Activated CD8-positive, alpha-beta T cell treated with anti-CD3 and anti-CD28 coated beads for 36 hours (primary cell): ENCODE measurements at regions not wholly inside any gene's neighbourhood (a gene's known extent, or its start where the extent isn't known, plus 50 kb on each side); places are given as distances from the start of the nearest gene placed in this dataset.

Experiments
- ATAC-seq: fragments of 200-7000 bp; cut with Tn5 transposase; one replicate; pipeline ENCODE4 v1.10.0; 2021; ENCODE audit warnings: mild to moderate bottlenecking, moderate library complexity
- CTCF ChIA-PET: fragments of 350-600 bp; sonication (Branson Sonifier 250); formaldehyde crosslinking; loops from one replicate; lab custom pipeline; 2021; ENCODE audit warnings: antibody characterized with exemption; lab: Charles Lee
- POLR2A ChIA-PET: fragments of 350-600 bp; sonication (Branson Sonifier 250); formaldehyde crosslinking; loops from one replicate; lab custom pipeline; 2021; ENCODE audit warnings: antibody characterized with exemption; lab: Charles Lee
- DNase-seq: peaks from one replicate; pipeline ENCODE4 v3.0.0-alpha.2; 2020
- H3K27ac Mint-ChIP-seq: one replicate; pipeline ENCODE4 v1.8.0; 2021; ENCODE audit warnings: mild to moderate bottlenecking, mixed read lengths
- H3K27me3 Mint-ChIP-seq: one replicate; pipeline ENCODE4 v1.8.0; 2021; ENCODE audit warnings: mixed read lengths
- H3K36me3 Mint-ChIP-seq: one replicate; pipeline ENCODE4 v1.8.0; 2021; ENCODE audit warnings: low read depth, mixed read lengths
- H3K4me1 Mint-ChIP-seq: one replicate; pipeline ENCODE4 v1.8.0; 2021; ENCODE audit warnings: low read depth, mixed read lengths
- H3K4me3 Mint-ChIP-seq: one replicate; pipeline ENCODE4 v1.8.0; 2021; ENCODE audit warnings: mild to moderate bottlenecking, moderate library complexity, mixed read lengths
- H3K9me3 Mint-ChIP-seq: one replicate; pipeline ENCODE4 v1.8.0; 2021; ENCODE audit warnings: mixed read lengths
- CTCF ChIP-seq: fragments of 200-600 bp; IDR thresholded peaks from one replicate; pipeline ENCODE4 v1.8.0; 2022; ENCODE audit warnings: antibody characterized with exemption, mild to moderate bottlenecking
- intact Hi-C: fragments of 100-400 bp; cut with micrococcal nuclease; formaldehyde crosslinking; loops from one replicate; pipeline ENCODE4 v1.10.0; 2022

GRCh38 chr7:41297166-41297565 is 405.7 kb downstream of the INHBA start:
- H3K4me3 Mint-ChIP-seq, result no peak overlapping the region
- DNase-seq, result no peak
- ChIA-PET CTCF (no interaction called here), POLR2A (no interaction called here)
- intact Hi-C loops, result no loop called here
- H3K27ac Mint-ChIP-seq, result no peak overlapping the region
- no peaks in the 10 kb centered on the region for H3K4me1 Mint-ChIP-seq
- ATAC-seq, result no peak
- H3K36me3 Mint-ChIP-seq, result no peaks in the 10 kb centered on the region
- TF ChIP-seq CTCF, result no peak
- peaks cover 3% of the 10 kb centered on the region for H3K9me3 Mint-ChIP-seq
- no peaks in the 10 kb centered on the region for H3K27me3 Mint-ChIP-seq

DNA sequence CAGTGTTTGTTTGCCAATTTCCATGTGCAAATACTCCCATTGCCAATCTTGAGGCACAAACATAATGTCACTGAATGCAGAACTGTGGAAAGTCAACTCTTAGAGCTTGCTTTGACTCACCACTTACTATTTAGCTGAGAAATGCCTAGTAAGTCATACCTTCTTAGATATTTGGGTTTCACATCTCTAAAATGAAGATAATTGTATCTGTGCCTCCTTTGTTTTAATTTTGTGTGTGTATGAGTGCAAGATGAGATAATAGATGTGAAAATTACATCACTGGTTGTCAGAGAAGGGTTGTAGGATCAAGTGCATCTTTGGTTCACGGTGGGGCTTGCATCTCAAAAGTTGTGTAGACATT is 407.5 kb downstream of the INHBA start:
- Mint-ChIP-seq H3K27me3 (no peaks in the 10 kb centered on the region), H3K36me3 (no peaks in the 10 kb centered on the region), H3K27ac (no peak overlapping the region), H3K4me3 (no peak overlapping the region), H3K9me3 (peaks cover 3% of the 10 kb centered on the region), H3K4me1 (no peaks in the 10 kb centered on the region)
- ChIA-PET POLR2A (no interaction called here), CTCF (no interaction called here)
- DNase-seq (no peak), ATAC-seq (no peak)
- no peak for TF ChIP-seq CTCF
- intact Hi-C loops, result no loop called here

GRCh38 chr7:41294556-41295454 is 408.1 kb downstream of the INHBA start:
- TF ChIP-seq CTCF, result no peak
- Mint-ChIP-seq H3K4me3 (no peak overlapping the region), H3K27me3 (no peaks in the 10 kb centered on the region), H3K9me3 (peaks cover 3% of the 10 kb centered on the region), H3K27ac (no peak overlapping the region), H3K4me1 (no peaks in the 10 kb centered on the region), H3K36me3 (no peaks in the 10 kb centered on the region)
- ATAC-seq, result no peak
- ChIA-PET CTCF (no interaction called here), POLR2A (interaction anchor here (0.6 kb wide), 1 partner anchor 17 kb away, joined by 3 read pairs; no protein-coding TSS in a partner anchor)
- intact Hi-C loops, result no loop called here
- DNase-seq, result no peak

DNA sequence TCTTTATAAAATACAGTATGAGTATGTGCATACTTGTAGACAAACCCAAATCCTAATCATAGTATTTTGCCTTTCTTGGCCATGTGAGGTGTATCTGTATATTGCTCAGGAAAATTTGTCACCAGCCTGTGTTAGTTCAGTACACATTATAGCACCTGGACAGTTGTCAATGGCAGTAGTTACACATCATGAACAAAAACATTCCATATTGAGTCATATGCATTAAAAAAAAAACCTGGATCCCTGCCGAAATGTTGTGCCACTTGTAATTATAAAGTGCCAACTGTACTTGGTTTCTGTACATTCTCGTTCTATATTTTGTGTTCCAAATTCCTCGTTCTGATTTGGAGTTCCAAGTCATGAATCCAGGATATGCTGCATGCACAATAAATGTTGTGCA is 410.4 kb downstream of the INHBA start:
- Mint-ChIP-seq H3K27me3 (no peaks in the 10 kb centered on the region), H3K9me3 (no peaks in the 10 kb centered on the region), H3K27ac (no peak overlapping the region), H3K36me3 (no peaks in the 10 kb centered on the region), H3K4me3 (no peak overlapping the region), H3K4me1 (no peaks in the 10 kb centered on the region)
- DNase-seq, result no peak
- CTCF ChIA-PET, result no interaction called here
- TF ChIP-seq CTCF, result no peak
- ATAC-seq, result no peak
- POLR2A ChIA-PET, result no interaction called here
- intact Hi-C loops, result no loop called here

DNA sequence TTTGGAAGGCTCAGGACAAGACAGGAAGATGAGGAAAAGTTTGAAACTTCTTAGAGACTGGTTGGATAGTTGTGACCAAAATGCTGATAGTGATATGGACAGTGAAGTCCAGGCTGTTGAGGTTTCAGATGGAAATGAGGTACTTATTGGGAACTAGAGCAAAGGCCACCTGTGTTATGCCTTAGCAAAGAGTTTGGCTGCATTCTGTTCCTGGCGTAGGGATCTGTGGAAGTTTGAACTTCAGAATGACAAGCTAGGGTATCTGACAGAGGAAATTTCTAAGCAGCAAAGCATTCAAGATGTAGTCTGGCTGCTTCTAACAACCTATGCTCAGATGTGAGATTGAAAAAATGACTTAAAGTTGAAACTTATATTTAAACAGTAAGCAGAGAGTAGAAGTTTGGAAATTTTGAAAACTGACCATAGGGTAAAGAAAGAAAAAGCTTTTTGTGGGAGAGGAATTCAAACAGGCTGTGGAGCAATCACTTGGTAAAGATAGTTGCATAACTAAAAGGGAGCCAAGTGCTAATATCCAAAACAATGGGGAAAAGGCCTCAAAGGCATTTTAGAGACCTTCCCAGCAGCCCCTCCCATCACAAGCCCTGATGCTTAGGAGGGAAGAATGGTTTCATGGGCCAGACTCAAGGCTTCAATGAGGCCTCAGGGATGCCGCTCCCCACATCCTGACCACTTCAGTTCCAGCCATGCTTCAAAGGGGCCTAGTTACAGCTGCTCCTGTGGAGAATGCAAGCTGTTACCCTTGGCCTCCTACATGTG is 415.1 kb downstream of the INHBA start:
- Mint-ChIP-seq H3K4me3 (no peak overlapping the region), H3K4me1 (no peaks in the 10 kb centered on the region), H3K36me3 (no peaks in the 10 kb centered on the region), H3K27ac (no peak overlapping the region), H3K9me3 (no peaks in the 10 kb centered on the region), H3K27me3 (no peaks in the 10 kb centered on the region)
- DNase-seq, result no peak
- POLR2A ChIA-PET, result no interaction called here
- ATAC-seq, result no peak
- CTCF ChIA-PET, result no interaction called here
- intact Hi-C loops, result no loop called here
- no peak for TF ChIP-seq CTCF
